Activated CD4-positive, alpha-beta memory T cell treated with anti-CD3 and anti-CD28 coated beads, Interleukin-2, amount 10 ng/mL, durations not matched to agents 7 days and 5 days (primary cell): ENCODE measurements at regions not wholly inside any gene's neighbourhood (a gene's known extent, or its start where the extent isn't known, plus 50 kb on each side); places are given as distances from the start of the nearest gene placed in this dataset.

Source experiments
- CTCF ChIA-PET: fragments of 350-600 bp; sonication (Branson Sonifier 250); formaldehyde crosslinking; loops from one replicate; lab custom pipeline; 2021; ENCODE audit warnings: antibody characterized with exemption, inconsistent platforms; lab: Charles Lee
- POLR2A ChIA-PET: fragments of 350-600 bp; sonication (Branson Sonifier 250); formaldehyde crosslinking; loops from one replicate; lab custom pipeline; 2021; ENCODE audit warnings: antibody characterized with exemption; lab: Charles Lee
- DNase-seq: peaks from one replicate; pipeline ENCODE4 v3.0.0-alpha.2; 2020
- H3K27ac Mint-ChIP-seq: one replicate; pipeline ENCODE4 v1.8.0; 2021; ENCODE audit warnings: mild to moderate bottlenecking, mixed read lengths
- H3K27me3 Mint-ChIP-seq: one replicate; pipeline ENCODE4 v1.8.0; 2021; ENCODE audit warnings: mixed read lengths
- H3K36me3 Mint-ChIP-seq: one replicate; pipeline ENCODE4 v1.8.0; 2021; ENCODE audit warnings: low read depth, mixed read lengths
- H3K4me1 Mint-ChIP-seq: one replicate; pipeline ENCODE4 v1.8.0; 2021; ENCODE audit warnings: mixed read lengths
- H3K4me3 Mint-ChIP-seq: one replicate; pipeline ENCODE4 v1.8.0; 2021; ENCODE audit warnings: mild to moderate bottlenecking, mixed read lengths
- H3K9me3 Mint-ChIP-seq: one replicate; pipeline ENCODE4 v1.8.0; 2021; ENCODE audit warnings: mixed read lengths

GRCh38 chr16:86704516-86704915 is 126.2 kb downstream of the FOXL1 start:
- H3K27me3 Mint-ChIP-seq, result no peaks in the 10 kb centered on the region
- ChIA-PET CTCF (no interaction called here), POLR2A (no interaction called here)
- peaks cover 2% of the 10 kb centered on the region for H3K9me3 Mint-ChIP-seq
- H3K27ac Mint-ChIP-seq, result no peak overlapping the region
- no peak for DNase-seq
- no peaks in the 10 kb centered on the region for H3K4me1 Mint-ChIP-seq
- H3K4me3 Mint-ChIP-seq, result no peak overlapping the region
- H3K36me3 Mint-ChIP-seq, result no peaks in the 10 kb centered on the region

DNA sequence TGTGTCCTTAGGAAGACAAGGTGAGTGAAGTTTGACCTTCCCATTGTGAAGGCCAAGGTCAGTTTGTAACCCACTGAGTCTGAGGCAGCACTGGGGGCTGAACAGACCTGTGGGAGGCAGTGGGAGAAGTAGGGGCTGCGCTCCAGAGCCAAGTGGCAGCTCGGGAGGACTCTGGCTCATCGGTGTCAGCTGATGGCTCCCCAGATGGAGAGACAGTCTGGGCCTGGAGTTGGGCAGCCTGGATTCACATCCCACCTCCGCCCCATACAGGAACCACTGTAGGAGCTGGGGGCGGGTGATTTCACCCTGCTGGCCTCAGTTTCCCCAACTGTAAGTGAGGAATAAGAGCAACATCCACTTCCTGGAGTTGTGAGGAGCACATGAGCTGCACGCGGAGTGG is 128.4 kb downstream of the FOXL1 start:
- Mint-ChIP-seq H3K4me3 (no peak overlapping the region), H3K36me3 (no peaks in the 10 kb centered on the region), H3K9me3 (peaks cover 2% of the 10 kb centered on the region), H3K4me1 (no peaks in the 10 kb centered on the region), H3K27me3 (no peaks in the 10 kb centered on the region), H3K27ac (no peak overlapping the region)
- POLR2A ChIA-PET, result no interaction called here
- CTCF ChIA-PET, result no interaction called here
- DNase-seq, result no peak

- no peaks in the 10 kb centered on the region for H3K36me3 Mint-ChIP-seq
- no peaks in the 10 kb centered on the region for H3K4me1 Mint-ChIP-seq
- no peak overlapping the region for H3K4me3 Mint-ChIP-seq
- H3K27ac Mint-ChIP-seq, result no peak overlapping the region
- H3K27me3 Mint-ChIP-seq, result no peaks in the 10 kb centered on the region
- no peak for DNase-seq
- POLR2A ChIA-PET, result no interaction called here
- H3K9me3 Mint-ChIP-seq, result peaks cover 2% of the 10 kb centered on the region
- CTCF ChIA-PET, result no interaction called here
Measured at GRCh38 chr16:86707171-86707570, 128.8 kb downstream of the FOXL1 start.

DNA sequence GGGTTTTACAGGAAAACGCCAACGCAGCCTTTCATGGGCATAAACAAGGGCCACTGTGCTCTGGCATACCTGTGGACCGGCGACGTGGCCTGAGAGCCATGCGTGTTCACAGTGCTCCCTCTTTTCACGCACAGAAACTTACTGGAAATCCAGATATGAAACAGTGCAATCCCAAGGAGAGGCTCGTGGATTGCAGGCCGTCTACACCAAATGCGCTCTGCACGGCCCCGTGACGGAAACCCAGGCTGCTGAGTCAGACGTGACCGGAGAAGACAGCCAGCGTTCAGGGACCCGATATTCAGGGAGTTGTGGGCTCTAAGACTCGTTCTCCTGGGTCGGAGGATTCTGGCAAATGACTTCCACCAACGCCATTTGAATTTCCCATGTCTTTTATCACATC is 129.2 kb downstream of the FOXL1 start:
- DNase-seq, result no peak
- no peak overlapping the region for H3K27ac Mint-ChIP-seq
- H3K27me3 Mint-ChIP-seq, result no peaks in the 10 kb centered on the region
- no peaks in the 10 kb centered on the region for H3K36me3 Mint-ChIP-seq
- no peaks in the 10 kb centered on the region for H3K4me1 Mint-ChIP-seq
- ChIA-PET CTCF (no interaction called here), POLR2A (no interaction called here)
- H3K4me3 Mint-ChIP-seq, result no peak overlapping the region
- H3K9me3 Mint-ChIP-seq, result peaks cover 2% of the 10 kb centered on the region

GRCh38 chr16:86708431-86708830 is 130.1 kb downstream of the FOXL1 start:
- DNase-seq, result no peak
- H3K36me3 Mint-ChIP-seq, result no peaks in the 10 kb centered on the region
- no peak overlapping the region for H3K4me3 Mint-ChIP-seq
- no peak overlapping the region for H3K27ac Mint-ChIP-seq
- CTCF ChIA-PET, result no interaction called here
- POLR2A ChIA-PET, result no interaction called here
- no peaks in the 10 kb centered on the region for H3K27me3 Mint-ChIP-seq
- no peaks in the 10 kb centered on the region for H3K4me1 Mint-ChIP-seq
- peaks cover under 1% of the 10 kb centered on the region for H3K9me3 Mint-ChIP-seq

DNA sequence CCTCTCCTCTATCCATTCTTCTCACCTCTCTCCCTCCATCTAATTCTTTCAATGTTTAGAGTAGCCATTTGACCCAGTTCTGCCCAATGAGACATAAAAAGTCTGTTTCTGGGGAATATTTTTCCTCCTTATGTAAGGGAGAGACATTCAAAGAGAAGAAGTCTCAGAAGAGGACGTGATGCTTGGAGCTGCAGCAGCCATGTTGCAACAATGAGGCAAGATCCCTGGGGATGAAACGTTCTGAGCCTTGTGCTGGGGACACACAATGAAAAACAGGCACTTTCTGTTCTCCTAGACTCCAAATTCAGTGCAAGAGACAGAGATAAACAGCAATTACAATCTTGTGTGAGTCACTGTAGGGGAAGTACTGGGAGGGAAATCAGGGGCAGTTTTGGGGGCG is 130.8 kb downstream of the FOXL1 start:
- POLR2A ChIA-PET, result no interaction called here
- no peaks in the 10 kb centered on the region for H3K4me1 Mint-ChIP-seq
- CTCF ChIA-PET, result no interaction called here

GRCh38 chr16:86709902-86710601 is 131.7 kb downstream of the FOXL1 start:
- Mint-ChIP-seq H3K4me3 (no peak overlapping the region), H3K36me3 (no peaks in the 10 kb centered on the region), H3K9me3 (no peaks in the 10 kb centered on the region), H3K27ac (no peak overlapping the region), H3K4me1 (no peaks in the 10 kb centered on the region), H3K27me3 (no peaks in the 10 kb centered on the region)
- ChIA-PET CTCF (no interaction called here), POLR2A (no interaction called here)
- no peak for DNase-seq

More for the DNA sequence above, 130.8 kb downstream of the FOXL1 start:
- no peak for DNase-seq
- Mint-ChIP-seq H3K27ac (no peak overlapping the region), H3K36me3 (no peaks in the 10 kb centered on the region), H3K9me3 (no peaks in the 10 kb centered on the region), H3K4me3 (no peak overlapping the region), H3K27me3 (no peaks in the 10 kb centered on the region)

DNA sequence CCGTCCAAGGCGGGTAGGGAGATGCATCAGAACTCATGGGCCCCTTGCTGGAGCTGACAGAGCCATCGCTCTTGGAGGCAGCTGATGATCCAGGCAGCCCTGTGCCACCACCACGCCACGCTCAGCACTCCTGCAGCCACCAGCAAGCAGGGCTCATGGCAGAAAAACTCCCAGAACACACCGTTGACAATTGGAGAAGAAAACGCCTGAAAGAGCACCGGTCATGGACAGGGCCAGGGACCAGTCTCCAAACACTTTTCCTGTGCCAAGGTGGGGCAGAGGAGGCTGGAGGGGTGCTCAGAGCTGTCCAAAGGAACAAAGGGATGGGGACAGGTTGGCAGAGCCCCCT is 132.2 kb downstream of the FOXL1 start:
- H3K4me1 Mint-ChIP-seq, result no peaks in the 10 kb centered on the region
- no peaks in the 10 kb centered on the region for H3K27me3 Mint-ChIP-seq
- H3K27ac Mint-ChIP-seq, result no peak overlapping the region
- POLR2A ChIA-PET, result no interaction called here
- CTCF ChIA-PET, result no interaction called here
- no peak for DNase-seq
- H3K9me3 Mint-ChIP-seq, result no peaks in the 10 kb centered on the region
- H3K36me3 Mint-ChIP-seq, result no peaks in the 10 kb centered on the region
- H3K4me3 Mint-ChIP-seq, result no peak overlapping the region

GRCh38 chr16:86712158-86713009 is 134.0 kb downstream of the FOXL1 start:
- Mint-ChIP-seq H3K27ac (no peak overlapping the region), H3K36me3 (no peaks in the 10 kb centered on the region), H3K4me3 (no peak overlapping the region), H3K27me3 (no peaks in the 10 kb centered on the region), H3K9me3 (no peaks in the 10 kb centered on the region), H3K4me1 (no peaks in the 10 kb centered on the region)
- CTCF ChIA-PET, result no interaction called here
- DNase-seq, result no peak
- POLR2A ChIA-PET, result no interaction called here

DNA sequence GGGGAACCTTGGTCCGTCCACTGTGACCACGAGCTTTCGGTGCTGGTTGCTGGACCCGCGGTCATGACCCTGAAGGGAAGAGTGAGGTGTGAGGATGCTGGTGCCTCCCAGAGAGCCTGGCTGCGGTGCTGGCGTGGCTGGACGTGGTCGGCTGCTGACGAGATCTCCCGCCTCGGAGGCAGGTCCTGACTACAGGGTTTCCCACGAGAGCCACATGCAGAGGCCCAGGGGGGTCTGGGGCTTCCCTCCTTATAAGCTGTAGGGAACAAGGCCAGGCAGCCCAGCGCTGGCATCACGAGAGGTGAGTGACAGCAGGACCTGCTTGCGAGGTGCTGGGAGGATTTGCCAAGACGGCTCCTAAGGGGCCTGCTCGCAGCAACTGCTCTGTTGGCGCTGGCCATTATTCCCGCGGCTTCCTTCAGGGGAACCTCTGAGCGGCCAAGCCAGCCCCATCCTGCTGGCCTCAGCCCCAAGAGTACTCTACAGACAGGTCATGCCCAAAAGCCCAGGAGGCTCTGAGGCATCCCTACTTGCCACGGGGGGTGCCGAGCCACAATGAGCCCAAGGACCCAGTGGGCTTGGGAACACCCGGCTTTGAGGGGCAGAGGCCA is 134.8 kb downstream of the FOXL1 start:
- ChIA-PET CTCF (no interaction called here), POLR2A (no interaction called here)
- H3K4me1 Mint-ChIP-seq, result no peaks in the 10 kb centered on the region
- no peaks in the 10 kb centered on the region for H3K9me3 Mint-ChIP-seq
- H3K4me3 Mint-ChIP-seq, result no peak overlapping the region
- H3K36me3 Mint-ChIP-seq, result no peaks in the 10 kb centered on the region
- no peak overlapping the region for H3K27ac Mint-ChIP-seq
- no peaks in the 10 kb centered on the region for H3K27me3 Mint-ChIP-seq
- DNase-seq, result no peak

GRCh38 chr16:86714166-86714565 is 135.8 kb downstream of the FOXL1 start:
- POLR2A ChIA-PET, result no interaction called here
- CTCF ChIA-PET, result no interaction called here

DNA sequence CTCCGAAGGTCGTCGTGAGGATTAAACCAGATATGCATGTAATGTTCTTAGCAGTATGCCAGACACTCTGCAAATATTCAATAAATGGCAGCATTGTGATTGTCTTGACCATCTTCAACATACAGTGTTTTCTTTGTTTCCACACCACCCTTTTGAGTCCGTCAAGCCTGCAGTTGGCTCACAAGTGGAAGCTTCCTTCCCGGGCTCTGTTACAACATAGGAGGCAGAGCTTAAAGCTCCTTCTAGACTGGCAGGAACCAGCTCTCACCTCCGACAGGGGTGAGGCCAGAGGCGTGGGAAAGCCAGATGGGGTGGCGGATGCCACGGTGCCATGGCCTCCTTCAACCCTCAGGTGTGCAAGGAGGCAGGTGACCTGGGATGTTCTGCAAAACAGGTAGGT is 138.3 kb downstream of the FOXL1 start:
- Mint-ChIP-seq H3K4me1 (no peaks in the 10 kb centered on the region), H3K27me3 (peaks cover 3% of the 10 kb centered on the region), H3K27ac (no peak overlapping the region), H3K9me3 (no peaks in the 10 kb centered on the region), H3K4me3 (no peak overlapping the region), H3K36me3 (no peaks in the 10 kb centered on the region)
- POLR2A ChIA-PET, result no interaction called here
- no peak for DNase-seq
- CTCF ChIA-PET, result no interaction called here

More at GRCh38 chr16:86714166-86714565, 135.8 kb downstream of the FOXL1 start:
- Mint-ChIP-seq H3K27me3 (no peaks in the 10 kb centered on the region), H3K9me3 (no peaks in the 10 kb centered on the region), H3K27ac (no peak overlapping the region), H3K36me3 (no peaks in the 10 kb centered on the region), H3K4me1 (no peaks in the 10 kb centered on the region), H3K4me3 (no peak overlapping the region)
- DNase-seq, result no peak

- Mint-ChIP-seq H3K9me3 (no peaks in the 10 kb centered on the region), H3K36me3 (no peaks in the 10 kb centered on the region), H3K27ac (no peak overlapping the region), H3K27me3 (peaks cover 3% of the 10 kb centered on the region), H3K4me3 (no peak overlapping the region), H3K4me1 (no peaks in the 10 kb centered on the region)
- ChIA-PET CTCF (no interaction called here), POLR2A (no interaction called here)
- no peak for DNase-seq
Measured at GRCh38 chr16:86718118-86718517, 139.8 kb downstream of the FOXL1 start.
